Hepatic stellate cell (primary cell): ENCODE measurements at regions not wholly inside any gene's neighbourhood (a gene's known extent, or its start where the extent isn't known, plus 50 kb on each side); places are given as distances from the start of the nearest gene placed in this dataset.

Experiments used
- DNase-seq: peaks from one replicate; pipeline ENCODE4 v3.0.0; 2011; ENCODE audit warnings: low spot score

DNA sequence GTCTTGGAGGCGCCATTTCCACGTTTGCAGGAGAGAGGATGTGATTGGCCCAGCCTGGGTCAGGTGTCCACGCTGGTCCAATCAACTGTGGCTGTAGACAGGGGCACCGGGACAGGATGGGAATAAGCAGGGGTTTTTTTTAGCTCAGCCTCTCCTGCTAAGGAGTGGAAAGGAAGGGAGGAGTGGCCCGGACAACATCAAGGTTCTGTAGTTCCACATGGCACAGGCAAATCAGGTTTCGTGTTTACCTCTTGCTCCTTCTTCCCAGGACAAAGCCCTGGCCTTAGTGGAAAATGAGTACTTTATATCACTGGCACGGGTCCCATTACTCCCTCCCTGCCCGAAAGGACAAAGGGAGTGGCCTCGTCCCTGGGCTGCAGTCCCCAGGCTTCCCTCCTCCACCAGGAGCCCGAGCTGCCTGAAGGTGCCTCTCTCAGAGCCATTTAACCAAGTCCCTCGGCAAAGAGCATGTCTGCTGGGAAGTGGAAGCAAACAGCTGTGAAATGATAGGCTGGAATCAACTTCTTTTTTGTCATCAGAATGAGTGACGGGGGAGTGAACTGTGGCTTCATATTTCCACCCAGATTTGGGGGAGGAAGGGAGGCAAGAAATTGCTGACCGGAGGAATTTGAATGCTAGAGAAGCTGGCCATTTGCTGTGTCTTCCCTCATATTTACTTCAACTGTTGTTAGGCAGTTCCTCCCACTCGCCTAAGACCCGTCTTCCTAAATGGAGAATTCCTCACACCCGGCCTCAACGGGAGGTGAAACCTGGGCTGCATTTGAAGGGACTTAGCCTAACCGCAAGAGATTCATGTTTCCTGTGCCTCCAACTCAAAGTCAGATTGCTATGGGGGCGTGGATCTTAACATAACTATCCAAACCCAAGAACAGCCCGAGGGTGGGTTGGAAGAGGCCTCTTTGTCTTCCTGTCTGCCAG is 84.9 kb upstream of the SLC44A3 start:
- DNase-seq, result peak; percentile 27

- DNase-seq, result no peak
Measured at GRCh38 chr1:94731891-94732290, 88.3 kb upstream of the SLC44A3 start.

- DNase-seq, result no peak
Measured at GRCh38 chr1:94730450-94730849, 89.7 kb upstream of the SLC44A3 start.

DNA sequence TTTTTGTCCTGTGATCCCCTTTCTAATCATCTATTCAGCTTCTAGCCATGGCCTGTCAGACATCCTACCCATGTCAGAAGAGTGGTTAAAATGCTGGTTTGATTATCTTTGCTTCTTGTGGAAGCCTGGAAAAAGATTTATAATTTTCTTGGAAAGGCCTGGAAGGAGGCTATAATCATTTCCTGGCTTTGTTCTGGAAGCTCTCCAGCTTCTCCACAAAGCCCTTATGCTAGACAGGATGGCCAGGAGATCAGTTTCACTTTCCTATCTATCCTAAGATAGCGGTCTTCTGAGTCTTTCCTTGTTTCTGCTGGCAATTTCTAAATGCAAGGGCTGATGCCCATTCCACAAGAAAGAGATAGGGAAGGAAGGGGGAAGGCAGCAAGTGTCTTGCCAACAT is 90.9 kb upstream of the SLC44A3 start:
- peak; percentile 60 for DNase-seq

DNA sequence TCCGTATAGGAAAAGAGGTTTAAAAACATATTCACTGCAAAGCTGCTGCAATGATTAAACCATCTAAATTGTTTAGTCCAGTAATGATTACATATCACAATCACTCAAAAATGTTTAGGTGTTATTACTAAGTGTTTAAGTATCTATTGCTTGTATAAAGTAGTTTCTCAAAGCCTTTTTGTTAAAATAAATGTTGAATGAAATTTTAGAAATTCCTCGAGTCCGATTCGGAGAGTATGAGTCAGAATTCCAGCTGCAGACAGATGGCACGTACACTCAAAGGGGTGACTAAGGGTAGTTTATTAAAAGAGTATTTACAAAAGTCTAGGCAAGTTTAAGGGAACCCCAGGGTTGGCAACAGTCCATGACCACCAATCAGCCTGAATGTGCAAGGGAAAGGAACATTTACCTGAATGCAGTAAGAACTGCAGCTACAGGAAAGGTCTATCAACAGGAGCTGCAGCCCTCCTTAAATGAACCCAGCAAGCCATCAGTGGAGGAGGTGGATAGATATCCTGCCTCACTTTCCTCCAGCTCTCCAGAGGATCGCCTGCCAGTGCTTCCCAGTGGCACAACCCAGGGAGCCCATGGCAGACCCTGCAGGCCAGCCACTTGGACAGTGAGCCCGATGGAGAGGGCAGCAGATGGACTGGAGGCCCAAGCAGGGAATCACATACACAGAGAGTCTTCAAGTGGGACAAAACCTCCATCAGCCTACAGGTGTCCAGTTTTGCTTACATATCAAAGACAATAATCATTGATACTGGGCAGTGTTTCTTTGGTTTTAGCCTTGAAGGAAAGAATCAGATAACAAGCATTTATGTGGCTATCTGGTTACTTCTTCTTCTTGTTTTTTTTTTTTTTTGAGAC is 92.1 kb upstream of the SLC44A3 start:
- peak; percentile 76 for DNase-seq

- no peak for DNase-seq
Measured at GRCh38 chr1:94726981-94727685, 93.0 kb upstream of the SLC44A3 start.

DNA sequence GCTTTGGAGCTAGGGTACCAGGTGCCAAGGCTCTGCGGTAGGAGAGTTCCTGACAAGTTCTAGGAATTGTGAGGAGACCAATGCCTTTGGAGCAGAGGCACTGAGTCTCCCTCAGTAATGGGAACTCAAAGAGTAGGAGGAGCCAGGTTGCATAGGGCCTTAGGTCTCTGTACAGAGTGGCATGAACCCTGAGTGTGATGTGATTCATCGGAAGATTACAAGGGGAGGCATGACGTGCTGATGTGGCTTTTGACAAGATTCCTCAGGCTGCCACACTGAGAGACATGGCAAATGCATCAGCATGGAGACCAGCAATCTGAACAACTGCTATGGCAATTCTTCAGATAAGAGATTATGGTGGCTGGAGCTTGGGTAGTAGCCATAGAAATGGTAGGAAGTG is 94.6 kb upstream of the SLC44A3 start:
- DNase-seq, result no peak

DNA sequence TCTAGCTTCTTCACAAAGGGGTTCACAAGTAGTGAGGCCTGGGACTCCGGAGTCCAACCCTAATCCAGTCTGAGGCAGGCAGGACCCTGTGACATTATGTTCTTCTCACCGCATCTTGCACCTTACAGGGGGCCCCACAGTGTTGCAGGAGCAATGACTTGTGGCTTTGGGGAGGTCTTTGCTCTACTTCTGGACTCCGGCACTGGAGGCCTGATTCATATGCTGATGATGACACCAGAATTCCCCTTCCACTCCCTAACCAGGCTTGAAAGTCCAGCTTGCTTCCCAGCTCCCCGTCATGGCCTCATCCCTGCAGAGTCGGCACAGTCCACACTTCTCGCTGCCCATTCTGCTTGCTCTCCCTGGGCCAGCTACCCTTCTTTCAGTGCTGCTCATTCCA is 96.3 kb upstream of the SLC44A3 start:
- no peak for DNase-seq

GRCh38 chr1:94723463-94723862 is 96.7 kb upstream of the SLC44A3 start:
- DNase-seq, result no peak

- DNase-seq, result no peak
Measured at GRCh38 chr1:94722181-94722580, 98.0 kb upstream of the SLC44A3 start.

DNA sequence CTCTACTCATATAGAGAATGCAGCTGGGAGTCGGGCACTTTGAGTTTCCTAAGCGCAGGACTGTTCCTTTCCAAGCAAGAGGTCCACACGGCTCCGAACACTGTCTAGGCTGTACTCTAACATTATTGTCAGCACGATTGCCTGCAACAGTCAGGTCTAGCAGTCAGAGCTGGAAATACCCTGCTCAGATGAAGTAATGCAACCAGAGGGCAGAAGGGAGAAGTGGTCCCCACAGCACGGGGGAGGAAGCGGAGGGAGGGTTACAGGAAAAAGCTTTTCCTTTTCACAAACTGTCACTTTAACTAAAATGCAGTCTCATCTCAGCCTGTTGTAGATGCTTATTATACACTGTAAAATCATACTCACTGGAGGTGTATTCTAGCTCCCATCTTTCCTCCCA is 98.9 kb upstream of the SLC44A3 start:
- no peak for DNase-seq

- DNase-seq, result no peak
Measured at GRCh38 chr1:94719926-94720793, 100.0 kb upstream of the SLC44A3 start.

- DNase-seq, result no peak
Measured at GRCh38 chr1:94716965-94717364, 103.2 kb upstream of the SLC44A3 start.

- DNase-seq, result no peak
Measured at GRCh38 chr1:94715321-94715720, 104.8 kb upstream of the SLC44A3 start.

DNA sequence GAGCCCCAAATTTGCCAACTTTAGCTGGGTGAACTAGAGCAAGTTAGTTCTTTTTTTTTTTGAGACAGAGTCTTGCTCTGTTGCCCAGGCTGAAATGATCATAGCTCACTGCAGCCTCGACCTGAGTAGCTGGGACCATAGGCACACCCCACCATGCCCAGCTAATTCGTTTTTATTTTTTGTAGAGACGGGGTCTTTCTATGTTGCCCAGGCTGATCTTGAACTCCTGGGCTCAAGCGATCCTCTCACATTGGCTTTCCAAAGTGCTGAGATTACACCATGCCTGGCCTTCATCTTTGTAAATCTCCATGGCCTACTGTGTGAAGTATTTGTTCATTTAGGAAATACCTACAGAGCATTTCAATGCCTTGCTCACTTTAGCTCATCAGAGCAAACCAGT is 105.6 kb upstream of the SLC44A3 start:
- no peak for DNase-seq

DNA sequence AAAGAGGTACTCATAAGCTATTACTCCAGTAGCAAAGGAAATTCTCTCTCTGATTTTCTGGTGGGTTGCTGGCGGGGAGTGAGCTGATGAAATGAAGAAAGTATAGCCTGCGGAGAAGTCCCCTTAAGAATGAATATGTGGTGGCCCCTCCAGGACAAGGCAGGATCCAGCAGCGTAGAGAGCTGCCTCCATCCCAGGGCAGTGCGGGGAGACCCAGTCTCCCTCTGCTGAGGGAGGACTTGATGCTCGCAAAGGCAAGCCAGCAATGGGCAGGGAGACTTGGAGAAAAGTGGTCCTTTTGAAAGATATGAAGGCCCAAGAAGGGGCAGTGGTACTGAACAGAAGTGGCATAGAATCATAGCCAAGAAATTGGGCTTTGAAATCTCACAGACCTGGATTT is 106.0 kb upstream of the SLC44A3 start:
- no peak for DNase-seq

GRCh38 chr1:94713472-94714141 is 106.5 kb upstream of the SLC44A3 start:
- no peak for DNase-seq

- DNase-seq, result no peak
Measured at GRCh38 chr1:94709891-94710581, 110.1 kb upstream of the SLC44A3 start.

- no peak for DNase-seq
Measured at GRCh38 chr1:94708811-94709210, 111.3 kb upstream of the SLC44A3 start.

DNA sequence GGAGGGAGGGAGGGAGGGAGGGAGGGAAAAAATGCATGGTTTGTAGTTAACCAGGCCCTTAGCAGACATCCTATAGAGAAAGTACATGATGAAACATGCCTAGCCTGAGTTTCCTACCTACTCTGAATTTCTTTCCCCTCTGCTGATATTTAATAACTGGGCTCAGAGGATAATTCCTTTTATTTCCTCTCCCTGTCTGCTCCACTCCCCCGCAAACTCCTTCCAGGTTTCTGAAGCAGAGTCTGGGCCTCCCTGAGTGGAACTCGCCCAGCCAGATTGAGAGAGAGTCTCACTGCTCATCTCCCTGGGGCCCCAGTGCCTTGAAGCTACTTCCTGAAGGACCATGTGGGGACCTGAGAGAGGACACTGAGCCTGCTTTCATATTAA is 111.9 kb upstream of the SLC44A3 start:
- no peak for DNase-seq
